Gastroesophageal sphincter (tissue), 3 donors: ENCODE measurements at regions not wholly inside any gene's neighbourhood (a gene's known extent, or its start where the extent isn't known, plus 50 kb on each side); places are given as distances from the start of the nearest gene placed in this dataset.

ENCODE experiments used
- POLR2A ChIP-seq, 2 donors: fragments of 450-650 bp; IDR thresholded peaks; one replicate each; pipeline ENCODE4 v1.6.1; 2017; ENCODE audit warnings: antibody characterized with exemption in 2 of 2, mild to moderate bottlenecking in 2 of 2, moderate library complexity in 1 of 2
- TF ChIP-seq, protein P1 (sequence below), 4 experiments: fragments of 200-600 bp in 2 of 4; fragments of 450-650 bp in 2 of 4; sonication (generic) in 1 of 4; IDR thresholded peaks; one replicate each; pipeline ENCODE4 v1.5.1; 2017 to 2019; ENCODE audit warnings: antibody characterized with exemption in 4 of 4, mild to moderate bottlenecking in 2 of 4, moderate library complexity in 2 of 4

DNA sequence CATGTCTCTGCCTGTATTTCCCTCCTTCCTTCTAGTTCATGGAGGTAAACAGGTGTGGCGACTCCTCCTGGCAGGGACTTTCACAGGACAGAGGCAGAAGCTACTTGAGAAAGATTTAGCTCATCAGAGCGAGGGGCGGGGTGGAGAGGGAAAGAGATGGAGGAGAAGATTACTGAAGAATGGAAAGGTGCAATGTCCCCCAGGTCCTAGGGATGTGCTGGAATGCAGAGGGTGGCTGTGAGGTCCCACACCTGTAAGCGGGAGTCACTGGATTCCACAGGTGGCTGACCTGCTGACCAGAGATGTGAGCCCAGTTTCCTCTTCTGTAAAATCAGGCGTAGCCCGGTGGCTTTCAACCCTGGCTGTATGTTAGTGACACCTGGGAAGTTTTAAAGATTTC is 199.2 kb upstream of the SULF2 start:
- TF ChIP-seq, protein P1, sequence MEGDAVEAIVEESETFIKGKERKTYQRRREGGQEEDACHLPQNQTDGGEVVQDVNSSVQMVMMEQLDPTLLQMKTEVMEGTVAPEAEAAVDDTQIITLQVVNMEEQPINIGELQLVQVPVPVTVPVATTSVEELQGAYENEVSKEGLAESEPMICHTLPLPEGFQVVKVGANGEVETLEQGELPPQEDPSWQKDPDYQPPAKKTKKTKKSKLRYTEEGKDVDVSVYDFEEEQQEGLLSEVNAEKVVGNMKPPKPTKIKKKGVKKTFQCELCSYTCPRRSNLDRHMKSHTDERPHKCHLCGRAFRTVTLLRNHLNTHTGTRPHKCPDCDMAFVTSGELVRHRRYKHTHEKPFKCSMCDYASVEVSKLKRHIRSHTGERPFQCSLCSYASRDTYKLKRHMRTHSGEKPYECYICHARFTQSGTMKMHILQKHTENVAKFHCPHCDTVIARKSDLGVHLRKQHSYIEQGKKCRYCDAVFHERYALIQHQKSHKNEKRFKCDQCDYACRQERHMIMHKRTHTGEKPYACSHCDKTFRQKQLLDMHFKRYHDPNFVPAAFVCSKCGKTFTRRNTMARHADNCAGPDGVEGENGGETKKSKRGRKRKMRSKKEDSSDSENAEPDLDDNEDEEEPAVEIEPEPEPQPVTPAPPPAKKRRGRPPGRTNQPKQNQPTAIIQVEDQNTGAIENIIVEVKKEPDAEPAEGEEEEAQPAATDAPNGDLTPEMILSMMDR (IDR thresholded peaks at IDR 0.05): no peak
- TF ChIP-seq POLR2A (IDR thresholded peaks at IDR 0.05): no peak
